ENCODE measurements at regions not wholly inside any gene's neighbourhood (a gene's known extent, or its start where the extent isn't known, plus 50 kb on each side); places are given as distances from the start of the nearest gene placed in this dataset.
A peak's percentile ranks its signal among the peaks of the same experiment; 100 is the strongest.

DNA sequence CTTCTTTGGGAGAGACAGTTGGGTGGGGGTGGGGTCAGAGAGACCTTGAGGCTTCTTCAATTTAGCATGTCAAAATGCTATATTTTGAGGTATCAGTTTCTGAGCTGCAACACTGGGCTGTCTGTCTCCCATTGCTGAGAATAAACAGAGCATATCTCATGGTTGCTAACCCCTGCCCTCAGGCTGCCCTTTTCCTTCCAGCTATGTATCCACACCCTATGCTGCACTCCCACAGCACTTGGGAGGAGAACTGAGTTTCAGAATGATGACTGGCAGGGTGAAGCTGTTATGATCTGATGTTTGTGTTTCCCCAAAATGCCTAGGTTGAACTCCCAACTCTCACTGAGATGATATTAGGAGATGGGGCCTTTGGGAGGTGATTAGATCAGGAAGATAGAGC is 794.0 kb downstream of the RNF144A start:
- H3K4me3 ChIP-seq (ENCODE audit: low read depth, low read length): no peak overlapping the region
- no peak for DNase-seq (ENCODE audit: low read depth)
- TF ChIP-seq, protein P1, sequence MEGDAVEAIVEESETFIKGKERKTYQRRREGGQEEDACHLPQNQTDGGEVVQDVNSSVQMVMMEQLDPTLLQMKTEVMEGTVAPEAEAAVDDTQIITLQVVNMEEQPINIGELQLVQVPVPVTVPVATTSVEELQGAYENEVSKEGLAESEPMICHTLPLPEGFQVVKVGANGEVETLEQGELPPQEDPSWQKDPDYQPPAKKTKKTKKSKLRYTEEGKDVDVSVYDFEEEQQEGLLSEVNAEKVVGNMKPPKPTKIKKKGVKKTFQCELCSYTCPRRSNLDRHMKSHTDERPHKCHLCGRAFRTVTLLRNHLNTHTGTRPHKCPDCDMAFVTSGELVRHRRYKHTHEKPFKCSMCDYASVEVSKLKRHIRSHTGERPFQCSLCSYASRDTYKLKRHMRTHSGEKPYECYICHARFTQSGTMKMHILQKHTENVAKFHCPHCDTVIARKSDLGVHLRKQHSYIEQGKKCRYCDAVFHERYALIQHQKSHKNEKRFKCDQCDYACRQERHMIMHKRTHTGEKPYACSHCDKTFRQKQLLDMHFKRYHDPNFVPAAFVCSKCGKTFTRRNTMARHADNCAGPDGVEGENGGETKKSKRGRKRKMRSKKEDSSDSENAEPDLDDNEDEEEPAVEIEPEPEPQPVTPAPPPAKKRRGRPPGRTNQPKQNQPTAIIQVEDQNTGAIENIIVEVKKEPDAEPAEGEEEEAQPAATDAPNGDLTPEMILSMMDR (conservative IDR thresholded peaks at IDR 0.05; ENCODE audit: low read depth, low read length): no peak

DNA sequence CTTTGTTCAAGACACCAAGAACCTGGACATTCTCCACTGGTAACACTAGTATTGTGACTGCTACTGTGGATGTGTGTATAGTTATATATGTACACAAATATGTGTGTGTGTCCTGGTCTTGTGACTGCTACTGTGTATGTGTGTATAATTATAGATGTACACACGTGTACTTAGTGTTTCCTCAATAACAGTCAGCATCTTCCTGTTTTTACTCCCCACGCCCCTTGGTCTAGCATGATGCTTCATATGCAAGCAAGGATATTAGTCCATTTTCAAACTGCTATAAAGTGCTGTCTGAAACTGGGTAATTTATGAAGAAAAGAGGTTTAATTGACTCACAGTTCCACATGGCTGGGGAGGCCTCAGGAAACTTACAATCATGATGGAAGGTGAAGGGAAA is 802.7 kb downstream of the RNF144A start:
- no peak overlapping the region for H3K4me3 ChIP-seq (ENCODE audit: low read depth, low read length)
- TF ChIP-seq, protein P1 (conservative IDR thresholded peaks at IDR 0.05; ENCODE audit: low read depth, low read length): no peak
- no peak for DNase-seq (ENCODE audit: low read depth)

DNA sequence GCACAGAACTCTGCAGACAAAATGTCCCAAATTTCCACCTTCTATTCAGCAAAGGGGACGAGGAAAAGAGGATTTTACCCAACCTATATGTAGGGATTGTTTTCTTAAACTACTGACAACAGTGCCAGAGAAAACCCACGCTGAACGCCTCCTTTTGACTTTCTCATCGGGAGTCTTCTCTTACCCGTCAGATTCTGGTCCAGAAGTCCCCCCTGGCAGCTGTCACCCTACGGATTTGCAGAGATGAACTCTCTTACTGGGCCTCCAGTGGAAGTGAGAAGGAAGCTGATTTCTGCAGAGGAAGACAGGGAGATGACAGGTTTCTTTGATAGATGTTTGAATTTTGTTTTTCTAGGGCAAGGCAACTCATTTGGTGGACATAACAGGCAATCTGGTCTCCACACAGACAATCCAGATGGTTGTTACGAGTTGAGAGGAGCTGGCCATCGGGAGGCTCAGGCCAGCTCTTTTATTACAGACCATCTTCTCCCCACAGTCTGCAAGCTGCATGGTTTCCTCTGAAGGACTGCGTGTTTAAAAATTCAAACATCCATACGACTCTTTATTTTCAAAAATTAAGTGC is 804.3 kb downstream of the RNF144A start:
- TF ChIP-seq, protein P1 (conservative IDR thresholded peaks at IDR 0.05; ENCODE audit: low read depth, low read length): no peak
- no peak for DNase-seq (ENCODE audit: low read depth)
- no peak overlapping the region for H3K4me3 ChIP-seq (ENCODE audit: low read depth, low read length)

DNA sequence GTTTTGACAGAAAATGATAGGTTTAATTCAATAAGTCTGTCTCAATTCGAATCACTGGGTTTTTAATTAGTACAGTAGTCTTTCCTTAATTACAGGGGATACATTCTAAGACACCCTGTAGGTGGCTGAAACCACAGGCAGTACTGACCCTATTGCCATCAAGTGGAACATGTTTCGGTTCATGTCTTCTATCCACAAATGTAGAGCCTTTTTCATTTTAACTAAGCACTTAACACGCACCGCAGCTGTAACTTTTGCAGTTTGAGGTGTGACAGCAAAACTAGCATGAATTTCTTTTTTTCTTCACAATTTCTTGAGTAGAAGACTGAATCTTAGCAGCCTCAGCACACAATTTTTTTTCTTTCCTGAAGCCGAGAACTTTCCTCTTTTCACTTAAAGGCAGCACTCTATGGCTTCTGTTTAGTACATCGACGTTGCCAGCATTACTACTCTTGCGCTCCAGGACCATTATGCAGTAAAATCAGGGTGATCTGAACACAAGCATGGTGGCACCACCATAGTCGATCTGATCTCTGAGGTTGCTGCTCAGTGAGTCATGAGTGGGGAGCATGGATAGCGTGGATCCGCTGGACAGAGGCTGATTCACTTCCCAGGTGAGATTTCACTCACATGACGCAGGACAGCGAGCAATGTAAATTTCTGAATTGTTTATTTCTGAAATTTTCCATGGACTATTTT is 805.1 kb downstream of the RNF144A start:
- TF ChIP-seq, protein P1 (conservative IDR thresholded peaks at IDR 0.05; ENCODE audit: low read depth, low read length): no peak
- DNase-seq (ENCODE audit: low read depth): no peak
- no peak overlapping the region for H3K4me3 ChIP-seq (ENCODE audit: low read depth, low read length)

DNA sequence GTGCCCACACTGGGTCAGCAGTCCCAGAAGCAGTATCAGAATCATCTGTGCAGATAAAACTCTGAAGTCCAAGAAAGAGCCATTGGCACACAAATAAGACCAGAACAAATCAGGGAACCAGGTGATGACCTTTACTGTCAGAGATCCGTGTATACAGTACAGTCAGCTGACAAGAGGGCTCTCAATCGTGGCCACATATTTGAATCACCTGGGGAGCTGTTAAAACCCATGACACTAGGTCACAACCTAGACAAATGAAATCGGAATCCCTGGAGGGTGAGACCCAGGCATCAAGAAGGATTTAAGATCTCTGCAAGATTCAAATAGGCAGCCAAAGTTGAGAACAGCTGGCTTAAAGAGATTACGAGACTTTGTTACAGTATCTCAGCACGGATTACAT is 807.1 kb downstream of the RNF144A start:
- H3K4me3 ChIP-seq (ENCODE audit: low read depth, low read length): no peak overlapping the region
- no peak for DNase-seq (ENCODE audit: low read depth)
- TF ChIP-seq, protein P1 (conservative IDR thresholded peaks at IDR 0.05; ENCODE audit: low read depth, low read length): no peak

DNA sequence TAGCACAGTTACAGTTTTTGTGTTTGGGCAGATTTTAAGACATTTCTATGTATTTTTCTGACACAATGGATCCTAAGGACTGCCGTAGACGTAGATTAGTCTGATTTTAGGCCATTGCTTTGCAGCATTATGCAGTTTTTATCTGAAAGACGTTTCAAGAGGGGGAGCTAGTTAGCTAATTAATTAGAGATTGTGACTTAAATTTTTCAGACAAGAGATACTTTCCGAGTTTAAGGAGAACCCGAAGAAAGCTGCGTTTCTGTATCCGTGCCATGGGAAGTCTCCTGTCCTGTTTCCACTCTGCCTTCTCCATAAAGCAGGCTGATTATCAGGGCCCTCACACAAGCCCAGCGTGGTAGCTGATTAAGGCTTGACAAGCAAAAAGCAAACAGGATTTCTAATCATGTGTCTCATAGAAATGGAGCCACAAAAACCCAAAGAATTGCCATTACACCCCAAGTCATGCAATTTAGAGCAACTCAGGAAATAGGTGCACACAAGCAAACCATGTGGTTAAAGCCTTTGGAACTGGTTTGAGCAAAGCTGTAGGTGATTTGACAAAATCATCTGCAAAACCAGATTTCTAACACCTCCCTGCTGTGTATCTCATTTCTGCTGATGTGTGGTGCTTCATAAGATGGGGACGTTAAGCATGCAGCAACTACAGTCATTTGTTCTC is 808.1 kb downstream of the RNF144A start:
- no peak for DNase-seq (ENCODE audit: low read depth)
- TF ChIP-seq, protein P1 (conservative IDR thresholded peaks at IDR 0.05; ENCODE audit: low read depth, low read length): peak; percentile 30
- no peak overlapping the region for H3K4me3 ChIP-seq (ENCODE audit: low read depth, low read length)

Measured in epithelial cell of proximal tubule (primary cell).